AG09319 (cell line): ENCODE measurements at regions not wholly inside any gene's neighbourhood (a gene's known extent, or its start where the extent isn't known, plus 50 kb on each side); places are given as distances from the start of the nearest gene placed in this dataset.

Source experiments
- DNase-seq: peaks from one replicate; pipeline ENCODE4 v3.0.0-alpha.2; 2010; ENCODE audit warnings: low read depth; ENCODE audit errors: extremely low read depth
- TF ChIP-seq, protein P1 (sequence below): IDR thresholded peaks from 2 replicates; pipeline ENCODE4 v1.5.1; 2011; ENCODE audit warnings: low read depth, mild to moderate bottlenecking, inconsistent platforms, low read length, moderate library complexity

DNA sequence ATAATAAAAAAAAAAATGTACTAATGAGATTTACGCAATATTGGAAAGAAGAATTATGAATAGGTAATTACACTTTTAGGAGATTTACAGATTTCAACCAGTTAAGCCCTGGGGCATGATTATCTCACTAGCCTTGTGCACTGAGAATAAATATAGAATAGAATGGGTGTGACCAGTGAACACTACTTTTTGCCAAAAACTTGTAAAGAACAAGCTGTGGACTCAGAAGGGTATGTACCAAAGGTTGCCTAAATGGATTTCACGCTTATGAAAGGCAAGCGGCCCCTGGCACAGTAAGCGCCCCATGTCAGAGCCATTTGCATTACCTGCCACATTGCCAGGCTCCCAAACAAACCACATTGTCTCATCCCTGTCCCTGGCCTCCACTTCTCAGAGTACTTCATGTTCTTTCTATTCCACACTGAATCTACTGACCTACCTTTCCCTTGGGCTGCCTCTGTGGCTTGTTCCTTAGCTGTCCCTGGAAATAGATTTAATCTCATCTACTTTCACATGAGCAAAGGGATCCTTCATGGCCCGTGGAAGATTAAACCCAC, 170.6 kb upstream of the DIO2 start:
- TF ChIP-seq, protein P1, sequence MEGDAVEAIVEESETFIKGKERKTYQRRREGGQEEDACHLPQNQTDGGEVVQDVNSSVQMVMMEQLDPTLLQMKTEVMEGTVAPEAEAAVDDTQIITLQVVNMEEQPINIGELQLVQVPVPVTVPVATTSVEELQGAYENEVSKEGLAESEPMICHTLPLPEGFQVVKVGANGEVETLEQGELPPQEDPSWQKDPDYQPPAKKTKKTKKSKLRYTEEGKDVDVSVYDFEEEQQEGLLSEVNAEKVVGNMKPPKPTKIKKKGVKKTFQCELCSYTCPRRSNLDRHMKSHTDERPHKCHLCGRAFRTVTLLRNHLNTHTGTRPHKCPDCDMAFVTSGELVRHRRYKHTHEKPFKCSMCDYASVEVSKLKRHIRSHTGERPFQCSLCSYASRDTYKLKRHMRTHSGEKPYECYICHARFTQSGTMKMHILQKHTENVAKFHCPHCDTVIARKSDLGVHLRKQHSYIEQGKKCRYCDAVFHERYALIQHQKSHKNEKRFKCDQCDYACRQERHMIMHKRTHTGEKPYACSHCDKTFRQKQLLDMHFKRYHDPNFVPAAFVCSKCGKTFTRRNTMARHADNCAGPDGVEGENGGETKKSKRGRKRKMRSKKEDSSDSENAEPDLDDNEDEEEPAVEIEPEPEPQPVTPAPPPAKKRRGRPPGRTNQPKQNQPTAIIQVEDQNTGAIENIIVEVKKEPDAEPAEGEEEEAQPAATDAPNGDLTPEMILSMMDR, result no peak
- no peak for DNase-seq

GRCh38 chr14:80379035-80379434, 167.7 kb upstream of the DIO2 start:
- TF ChIP-seq, protein P1, result no peak
- DNase-seq, result no peak

- DNase-seq, result no peak
- TF ChIP-seq, protein P1, result no peak
Observed at GRCh38 chr14:80378084-80378690, 166.9 kb upstream of the DIO2 start.

DNA sequence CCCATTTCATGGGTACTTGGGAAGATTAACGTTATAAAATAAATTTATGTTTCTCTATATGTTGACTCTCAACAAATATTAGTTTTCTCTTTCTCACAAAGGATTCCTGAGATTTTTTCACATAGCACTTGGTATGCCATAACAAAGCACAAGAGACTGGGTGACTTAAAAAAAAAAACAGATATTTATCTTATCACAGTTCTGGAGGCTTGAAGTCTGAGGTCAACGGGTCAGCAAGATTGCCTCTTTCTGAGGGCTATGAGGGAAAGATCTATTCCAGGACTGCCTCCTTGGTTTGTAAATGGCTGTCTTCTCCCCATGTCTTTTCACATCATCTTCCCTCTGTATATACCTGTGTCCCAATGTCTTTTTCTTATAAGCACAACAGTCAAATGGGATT, 153.5 kb upstream of the DIO2 start:
- TF ChIP-seq, protein P1, result no peak
- no peak for DNase-seq

- DNase-seq, result no peak
- TF ChIP-seq, protein P1, result peak; percentile 18
Observed at GRCh38 chr14:80364274-80364673, 153.0 kb upstream of the DIO2 start.

DNA sequence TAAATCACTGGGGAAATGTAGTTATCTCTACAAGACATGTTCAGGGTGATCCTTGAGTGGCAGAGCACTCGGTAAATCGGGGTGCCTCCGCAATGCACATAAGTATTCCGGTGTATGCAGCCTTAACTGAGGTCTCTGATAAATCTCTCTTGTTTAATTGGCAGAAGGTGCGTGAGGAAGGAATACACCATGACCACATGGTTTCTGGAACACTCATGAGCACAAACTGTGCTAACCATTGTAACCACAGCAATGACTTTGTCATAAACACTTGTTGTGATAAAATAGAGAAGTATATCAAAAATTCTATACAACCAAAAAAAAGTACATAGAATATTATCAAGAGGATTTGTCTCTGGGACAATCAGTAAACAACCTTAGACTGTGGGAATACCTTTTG, 146.8 kb upstream of the DIO2 start:
- DNase-seq, result no peak
- TF ChIP-seq, protein P1, result no peak

- no peak for DNase-seq
Observed at GRCh38 chr14:80356413-80356812, 145.1 kb upstream of the DIO2 start.

More at GRCh38 chr14:80356413-80356812, 145.1 kb upstream of the DIO2 start:
- TF ChIP-seq, protein P1, result peak; percentile 36
